Left ventricle myocardium inferior (tissue), 1 donor: ENCODE measurements at regions not wholly inside any gene's neighbourhood (a gene's known extent, or its start where the extent isn't known, plus 50 kb on each side); places are given as distances from the start of the nearest gene placed in this dataset.

Source experiments
- DNase-seq: peaks from one replicate; pipeline ENCODE4 v3.0.0-alpha.2; 2020
- H3K27ac ChIP-seq: fragments of 200-600 bp; replicated peaks from 2 replicates; pipeline ENCODE4 v1.8.0; 2021
- H3K27me3 ChIP-seq: fragments of 200-600 bp; 2 replicates; pipeline ENCODE4 v1.8.0; 2021; ENCODE audit warnings: low read depth
- H3K36me3 ChIP-seq: fragments of 200-600 bp; 2 replicates; pipeline ENCODE4 v1.8.0; 2021
- H3K4me1 ChIP-seq: fragments of 200-600 bp; 2 replicates; pipeline ENCODE4 v1.8.0; 2021
- H3K4me3 ChIP-seq: fragments of 200-600 bp; 2 replicates; pipeline ENCODE4 v1.8.0; 2021; ENCODE audit warnings: mild to moderate bottlenecking, moderate library complexity
- H3K9me3 ChIP-seq: fragments of 200-600 bp; replicated peaks from 2 replicates; pipeline ENCODE4 v1.8.0; 2021
- CTCF ChIP-seq: fragments of 200-600 bp; IDR thresholded peaks from 2 replicates; pipeline ENCODE4 v1.8.0; 2021; ENCODE audit warnings: antibody characterized with exemption, mild to moderate bottlenecking, borderline replicate concordance
- intact Hi-C: fragments of 100-400 bp; cut with micrococcal nuclease; formaldehyde crosslinking; loops from one replicate; pipeline ENCODE4 v1.11.0; 2022
- donor health status: DM: no; HTN: yes; CAD: no; lungs with severe emphysema.

GRCh38 chr15:31805090-31805662 lies 225.1 kb upstream of the CHRNA7 start:
- no peak overlapping the region for H3K4me3 ChIP-seq
- no peaks in the 10 kb centered on the region for H3K27me3 ChIP-seq
- no peak overlapping the region for H3K27ac ChIP-seq
- no peak for DNase-seq
- H3K4me1 ChIP-seq = peaks cover 32% of the 10 kb centered on the region
- TF ChIP-seq CTCF = no peak
- peaks cover 8% of the 10 kb centered on the region for H3K9me3 ChIP-seq
- intact Hi-C loops = loop anchor here (10.0 kb wide), 1 partner anchor 60 kb away; no protein-coding TSS in a partner anchor
- no peaks in the 10 kb centered on the region for H3K36me3 ChIP-seq

GRCh38 chr15:31806106-31806505 lies 224.2 kb upstream of the CHRNA7 start:
- Histone ChIP-seq H3K36me3 (no peaks in the 10 kb centered on the region), H3K9me3 (peaks cover 8% of the 10 kb centered on the region), H3K27me3 (no peaks in the 10 kb centered on the region), H3K4me1 (peaks cover 22% of the 10 kb centered on the region), H3K4me3 (no peak overlapping the region), H3K27ac (no peak overlapping the region)
- intact Hi-C loops = loop anchor here (10.0 kb wide), 1 partner anchor 59 kb away; no protein-coding TSS in a partner anchor
- DNase-seq = no peak
- TF ChIP-seq CTCF = no peak

GRCh38 chr15:31811641-31812040 lies 218.7 kb upstream of the CHRNA7 start:
- TF ChIP-seq CTCF = no peak
- no peak overlapping the region for H3K27ac ChIP-seq
- no peak overlapping the region for H3K4me3 ChIP-seq
- DNase-seq = no peak
- H3K27me3 ChIP-seq = no peaks in the 10 kb centered on the region
- no peaks in the 10 kb centered on the region for H3K36me3 ChIP-seq
- intact Hi-C loops = no loop called here
- no peaks in the 10 kb centered on the region for H3K4me1 ChIP-seq
- H3K9me3 ChIP-seq = peaks cover 8% of the 10 kb centered on the region

- Histone ChIP-seq H3K4me1 (no peaks in the 10 kb centered on the region), H3K4me3 (no peak overlapping the region), H3K9me3 (peaks cover 8% of the 10 kb centered on the region), H3K36me3 (no peaks in the 10 kb centered on the region), H3K27me3 (no peaks in the 10 kb centered on the region), H3K27ac (no peak overlapping the region)
- TF ChIP-seq CTCF = no peak
- intact Hi-C loops = no loop called here
- no peak for DNase-seq
These were observed 216.2 kb upstream of the CHRNA7 start for GRCh38 chr15:31814082-31814481.

- no peak for TF ChIP-seq CTCF
- intact Hi-C loops = no loop called here
- H3K4me3 ChIP-seq = no peak overlapping the region
- no peaks in the 10 kb centered on the region for H3K4me1 ChIP-seq
- no peaks in the 10 kb centered on the region for H3K27me3 ChIP-seq
- no peak for DNase-seq
- no peaks in the 10 kb centered on the region for H3K9me3 ChIP-seq
- no peak overlapping the region for H3K27ac ChIP-seq
- H3K36me3 ChIP-seq = no peaks in the 10 kb centered on the region
These were observed 214.7 kb upstream of the CHRNA7 start for GRCh38 chr15:31815411-31816155.
